NCI-H345 treated with DMSO at 0.1 percent for 48 hours (cell line): ENCODE measurements at regions not wholly inside any gene's neighbourhood (a gene's known extent, or its start where the extent isn't known, plus 50 kb on each side); places are given as distances from the start of the nearest gene placed in this dataset.
"Not testable (repeated sequence)": the region's sequence is repeated elsewhere in the genome, so short reads cannot be mapped to it uniquely, and the experiment has no call there.

ENCODE experiments used
- DNase-seq: peaks from one replicate; lab custom pipeline; 2025; ENCODE audit not compliant: unreplicated experiment; lab: John Stamatoyannopoulos, UW

DNA sequence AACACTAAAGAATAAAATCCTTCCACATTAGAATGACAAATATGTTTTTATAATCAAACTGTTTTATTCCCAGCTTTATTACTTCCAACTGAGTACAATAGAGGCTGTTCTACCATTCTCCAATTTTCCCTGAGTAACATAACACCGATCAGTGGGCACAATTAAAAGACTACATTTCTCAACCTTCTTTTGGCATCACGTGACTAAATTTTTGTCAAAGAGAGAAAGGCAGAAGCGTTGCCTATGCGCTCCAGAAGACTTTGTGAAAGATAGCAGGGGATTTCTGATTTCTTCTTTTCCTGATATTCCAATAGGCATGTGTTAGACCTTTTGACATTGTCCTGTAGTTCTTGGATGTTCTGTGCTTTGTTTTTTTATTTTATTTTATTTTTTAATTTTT is 1705.6 kb upstream of the PCDH7 start:
- DNase-seq, result no peak

DNA sequence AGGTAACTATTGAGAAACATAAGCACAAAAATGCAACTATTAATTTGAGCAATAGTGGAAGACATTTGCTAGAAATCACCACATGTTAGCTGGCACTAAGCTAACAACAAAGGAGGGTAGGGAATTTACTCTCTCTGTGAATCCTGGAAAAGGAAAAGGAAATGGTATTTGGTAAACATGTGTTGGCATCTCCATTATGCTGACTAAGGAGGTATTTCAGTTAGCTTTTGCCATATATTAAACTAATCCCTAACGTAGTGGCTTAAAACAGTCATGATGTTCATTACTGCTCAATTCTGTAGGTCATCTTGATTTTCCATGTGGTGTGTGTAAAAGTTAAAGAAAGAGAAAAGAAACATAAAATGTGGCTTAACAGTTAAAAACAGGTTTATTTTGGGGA is 1686.5 kb upstream of the PCDH7 start:
- DNase-seq, result no peak

DNA sequence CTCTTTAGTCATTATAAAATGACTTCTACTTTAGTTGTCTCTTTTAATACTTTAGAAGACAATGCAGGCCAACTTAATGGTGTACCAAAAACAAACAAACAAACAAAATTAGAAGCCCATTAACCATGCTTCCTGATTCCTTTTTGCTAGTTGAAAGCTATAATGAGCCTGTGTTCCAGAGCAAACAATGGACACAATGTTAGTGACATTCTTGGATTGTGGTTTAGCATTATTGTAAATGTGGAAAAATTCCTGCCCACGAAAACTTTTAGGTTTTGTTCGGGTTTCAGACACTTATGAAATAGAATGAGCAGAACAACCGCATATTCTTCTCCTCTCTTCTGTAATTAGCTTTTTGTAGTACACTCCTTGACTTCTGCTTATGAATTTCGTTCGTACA is 1682.7 kb upstream of the PCDH7 start:
- no peak for DNase-seq

DNA sequence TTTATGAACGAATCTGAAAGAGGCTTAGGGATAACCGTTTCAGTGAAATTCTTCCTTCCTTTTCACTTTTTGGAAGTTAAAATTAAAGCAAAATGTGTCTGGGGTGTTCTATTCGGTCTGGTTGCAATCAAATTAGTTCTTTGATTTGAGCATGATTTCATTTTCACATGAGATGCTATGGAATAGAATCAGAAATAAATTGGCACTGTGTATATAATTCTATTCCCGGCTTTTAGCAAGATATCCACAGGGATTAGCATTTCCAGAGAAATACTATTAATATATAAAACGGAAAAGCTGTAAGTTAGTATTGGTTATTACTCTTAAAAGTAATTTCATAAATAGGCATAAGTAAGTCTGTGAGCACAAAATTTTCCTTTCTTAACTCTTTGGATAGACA is 1676.8 kb upstream of the PCDH7 start:
- no peak for DNase-seq

DNA sequence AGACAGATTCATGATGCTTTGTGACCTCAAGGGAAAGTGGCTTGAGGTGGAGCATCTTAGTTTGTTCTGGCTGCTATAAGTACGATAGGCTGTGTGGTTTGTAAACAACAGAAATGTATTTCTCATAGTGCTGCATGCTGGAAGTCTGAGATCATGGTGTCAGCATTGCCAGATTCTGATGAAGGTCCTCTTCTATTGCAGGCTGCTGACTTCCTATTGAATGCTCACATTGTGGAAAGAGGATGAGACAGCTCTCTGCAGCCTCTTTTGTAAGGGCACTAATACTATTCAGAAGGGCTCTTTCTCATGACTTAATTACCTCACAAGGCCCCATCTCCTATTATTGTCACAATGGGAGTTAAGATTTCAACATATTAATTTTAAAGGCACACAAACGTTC is 1674.0 kb upstream of the PCDH7 start:
- DNase-seq, result no peak

DNA sequence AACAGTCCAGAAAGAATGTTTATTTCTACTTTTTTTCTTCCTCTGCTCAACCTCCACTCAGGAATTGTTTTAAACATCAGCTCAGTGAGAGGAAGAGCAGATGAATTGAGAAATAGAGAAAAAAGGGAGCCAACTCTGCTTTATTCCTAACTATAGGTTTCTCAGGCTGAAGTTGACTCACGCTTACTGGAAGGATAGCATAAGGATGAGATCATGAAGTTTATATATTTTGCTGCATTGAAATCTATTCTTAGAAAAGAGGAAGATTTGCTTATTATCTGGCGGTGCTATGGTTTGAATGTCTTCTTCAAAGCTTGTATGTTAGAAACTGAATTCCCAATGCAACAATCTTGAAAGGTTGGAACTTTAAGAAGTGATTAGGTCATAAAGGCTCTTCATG is 1673.4 kb upstream of the PCDH7 start:
- no peak for DNase-seq

DNA sequence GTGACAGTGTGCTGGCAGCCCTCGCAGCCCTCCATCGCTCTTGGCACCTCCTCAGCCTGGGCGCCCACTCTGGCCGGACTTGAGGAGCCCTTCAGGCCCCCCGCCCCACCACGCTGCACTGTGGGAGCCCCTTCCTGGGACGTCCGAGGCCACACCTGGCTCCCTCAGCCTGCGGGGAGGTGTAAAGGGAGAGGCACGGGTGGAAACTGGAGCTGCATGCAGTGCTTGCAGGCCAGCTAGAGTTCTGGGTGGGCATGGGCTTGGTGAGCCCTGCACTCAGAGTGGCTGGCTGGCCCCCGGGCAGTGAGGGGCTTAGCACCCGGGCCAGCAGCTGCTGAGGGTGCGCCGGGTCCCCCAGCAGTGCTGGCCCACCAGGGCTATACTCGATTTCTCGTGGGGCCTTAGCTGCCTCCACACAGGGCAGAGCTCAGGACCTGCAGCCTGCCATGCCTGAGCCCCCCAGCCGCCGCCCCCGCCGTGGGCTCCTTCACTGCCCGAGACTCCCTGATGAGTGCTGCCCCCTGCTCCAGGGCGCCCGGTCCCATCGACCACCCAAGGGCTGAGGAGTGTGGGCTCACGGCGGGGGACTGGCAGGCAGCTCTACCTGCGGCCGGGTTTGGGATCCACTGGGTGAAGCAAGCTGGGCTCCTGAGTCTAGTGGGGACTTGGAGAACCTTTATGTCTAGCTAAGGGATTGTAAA is 1672.7 kb upstream of the PCDH7 start:
- no peak for DNase-seq

DNA sequence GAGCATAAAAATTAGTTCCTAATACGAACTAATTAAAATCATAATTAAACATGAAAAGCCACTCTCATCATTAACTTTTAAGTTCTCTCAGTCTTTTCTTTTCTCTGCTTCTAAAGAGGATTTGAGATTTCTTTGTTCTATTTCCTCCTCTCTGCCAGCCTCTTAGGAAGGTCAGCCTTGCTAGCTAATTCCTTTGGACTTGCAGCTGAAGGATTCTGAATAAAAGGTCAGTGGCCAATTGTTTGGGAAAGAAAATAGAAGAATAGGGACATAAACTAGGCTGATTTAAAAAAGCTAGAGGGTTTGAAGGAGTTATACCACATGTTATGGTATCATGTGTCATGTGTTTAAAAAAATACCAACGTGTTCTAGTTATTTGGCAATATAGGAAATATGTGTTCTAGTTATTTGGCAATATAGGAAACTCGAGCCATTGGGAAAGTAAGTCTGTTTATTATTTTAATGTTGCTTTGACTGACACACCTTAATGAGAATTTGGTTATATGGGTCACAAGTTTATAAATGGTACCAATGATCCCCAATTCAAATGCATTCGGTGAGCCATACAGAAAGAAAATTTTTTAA is 1668.7 kb upstream of the PCDH7 start:
- no peak for DNase-seq

DNA sequence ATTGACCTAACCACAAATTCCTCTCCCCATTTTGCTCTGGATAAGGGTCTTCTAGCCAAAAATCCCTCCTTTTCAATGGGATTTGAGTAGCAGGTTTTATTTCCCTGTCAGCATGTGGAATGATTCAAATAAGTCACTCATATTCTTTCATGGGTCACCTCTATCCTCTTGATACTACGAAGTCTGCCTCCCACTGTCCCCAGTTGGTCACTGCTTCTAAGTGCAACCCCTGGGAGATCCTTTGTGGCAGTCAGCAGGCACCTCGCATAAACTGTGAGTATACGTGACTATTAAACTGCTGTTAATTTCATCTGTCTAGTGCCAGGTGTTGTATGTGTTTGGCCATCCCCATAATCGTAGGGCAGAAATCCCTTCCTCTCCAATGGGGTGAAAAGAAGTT is 1667.9 kb upstream of the PCDH7 start:
- no peak for DNase-seq

DNA sequence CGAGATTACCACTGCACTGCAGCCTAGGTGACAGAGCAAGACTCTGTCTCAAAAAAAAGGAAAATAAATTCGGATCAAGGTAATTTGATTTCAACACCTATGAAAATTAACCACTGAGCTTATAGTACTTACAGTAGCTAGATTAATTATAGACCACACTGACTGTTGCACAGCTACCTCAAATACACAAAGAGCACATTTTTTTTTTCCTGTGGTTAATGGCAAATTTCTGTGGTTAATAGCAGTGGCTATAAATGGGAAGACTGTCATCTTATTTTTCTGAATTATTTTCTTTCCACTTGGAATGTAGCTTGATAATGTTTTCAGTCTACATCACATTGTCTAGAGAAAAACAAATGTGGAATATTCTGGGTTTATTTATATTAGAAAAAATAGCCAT is 1661.6 kb upstream of the PCDH7 start:
- DNase-seq, result no peak

DNA sequence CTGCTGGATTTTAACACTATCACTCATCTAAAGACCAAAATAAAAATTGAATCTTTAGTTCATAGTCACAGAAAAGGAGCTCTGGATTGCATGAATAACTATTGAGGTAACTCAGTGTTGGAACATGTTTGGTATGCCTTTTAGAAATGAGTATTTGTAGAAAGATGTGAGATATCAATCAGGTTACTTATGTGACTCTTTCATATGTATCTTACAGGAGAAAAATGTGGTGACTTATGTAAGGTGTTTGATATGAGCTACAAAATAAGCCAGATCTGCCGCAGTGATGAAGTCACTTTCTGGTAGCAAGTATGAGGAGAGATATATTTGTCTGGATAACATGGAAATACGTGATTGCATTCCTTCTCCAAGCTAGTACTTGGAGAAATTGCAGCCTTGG is 1653.3 kb upstream of the PCDH7 start:
- no peak for DNase-seq

DNA sequence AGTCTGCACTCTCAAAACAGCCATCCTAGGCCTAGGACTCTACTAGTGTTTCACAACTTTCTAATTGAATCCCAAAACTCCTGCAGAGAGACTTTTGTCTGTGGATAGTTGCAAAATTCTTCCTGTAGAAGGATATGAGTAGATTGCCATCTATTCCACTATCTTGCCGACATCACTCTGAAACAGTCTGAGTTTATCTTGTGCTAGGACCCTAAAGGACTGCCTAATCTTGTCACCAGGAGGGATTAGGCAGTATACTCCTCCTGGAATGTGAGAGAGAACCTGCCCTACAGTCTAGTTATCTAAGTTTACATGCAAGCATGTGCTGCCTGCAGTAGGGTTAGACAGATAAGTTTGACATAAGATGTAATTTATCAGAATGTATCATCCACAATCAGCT is 1646.6 kb upstream of the PCDH7 start:
- DNase-seq, result no peak

DNA sequence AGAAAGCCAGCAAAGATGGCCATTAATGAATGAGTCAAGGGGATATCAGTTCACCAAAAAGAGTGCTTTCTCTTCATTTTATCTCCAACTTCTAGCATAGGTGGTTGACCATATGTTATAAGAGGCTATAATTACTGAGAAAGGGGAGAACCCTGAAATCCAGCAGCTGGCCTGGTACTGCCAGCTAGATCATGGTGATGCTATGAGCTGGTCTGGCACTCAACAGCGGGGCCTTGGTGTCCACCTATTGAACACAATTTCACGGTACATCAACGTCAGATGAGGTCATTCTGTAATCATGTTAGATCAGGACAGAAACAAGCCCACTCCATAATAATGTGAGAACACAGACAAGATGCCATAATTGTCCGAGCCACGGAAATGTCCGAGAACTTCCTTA is 1644.8 kb upstream of the PCDH7 start:
- no peak for DNase-seq

DNA sequence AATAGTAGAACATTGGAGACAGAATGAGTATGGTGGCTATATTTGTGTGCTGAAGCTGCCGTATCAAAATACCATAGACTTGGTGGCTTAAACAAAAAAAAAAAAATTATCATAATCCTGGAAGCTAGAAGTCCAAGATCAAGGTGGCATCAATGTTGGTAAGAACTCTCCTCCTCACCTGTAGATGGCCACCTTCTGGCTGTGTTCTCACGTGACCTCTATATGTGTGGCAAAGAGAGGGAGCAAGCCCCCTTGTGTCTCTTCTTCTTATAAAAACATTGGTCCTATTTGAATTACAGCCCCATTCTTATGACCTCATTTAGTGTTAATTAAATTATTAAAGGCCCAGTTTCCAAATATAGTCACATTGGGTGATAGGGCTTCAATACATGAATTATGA is 1640.9 kb upstream of the PCDH7 start:
- no peak for DNase-seq

DNA sequence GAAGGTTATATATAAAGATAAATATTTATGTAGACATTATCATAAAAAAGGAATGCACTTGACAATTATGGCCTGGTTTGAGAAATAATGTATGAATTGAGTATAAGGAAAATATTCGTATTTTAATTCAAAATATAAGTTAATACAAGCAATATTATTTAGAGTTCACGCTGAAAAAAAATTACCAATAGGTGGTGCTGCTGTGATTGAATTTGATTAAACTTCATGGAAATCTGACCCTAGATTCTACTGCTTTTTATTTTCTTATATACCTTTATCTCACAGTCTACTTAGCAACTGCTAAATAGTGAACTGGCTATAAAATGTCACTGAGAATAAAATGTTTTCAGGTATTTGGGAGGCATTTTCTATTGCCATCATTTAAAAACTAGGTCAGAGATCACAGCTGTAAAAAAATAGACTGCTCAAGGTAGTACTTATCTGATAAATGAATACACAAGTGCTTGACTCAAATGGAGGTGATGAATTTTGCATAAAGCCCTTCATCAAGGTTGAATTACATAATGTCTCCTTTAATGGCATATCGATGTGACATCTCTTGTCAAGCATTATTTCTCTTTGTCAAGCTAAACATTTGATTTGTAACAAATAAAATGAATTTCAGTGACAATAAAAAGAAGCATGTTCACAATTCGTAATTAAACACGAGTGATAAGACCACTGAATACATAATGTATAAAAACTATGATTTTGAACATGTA is 1638.8 kb upstream of the PCDH7 start:
- DNase-seq, result no peak

DNA sequence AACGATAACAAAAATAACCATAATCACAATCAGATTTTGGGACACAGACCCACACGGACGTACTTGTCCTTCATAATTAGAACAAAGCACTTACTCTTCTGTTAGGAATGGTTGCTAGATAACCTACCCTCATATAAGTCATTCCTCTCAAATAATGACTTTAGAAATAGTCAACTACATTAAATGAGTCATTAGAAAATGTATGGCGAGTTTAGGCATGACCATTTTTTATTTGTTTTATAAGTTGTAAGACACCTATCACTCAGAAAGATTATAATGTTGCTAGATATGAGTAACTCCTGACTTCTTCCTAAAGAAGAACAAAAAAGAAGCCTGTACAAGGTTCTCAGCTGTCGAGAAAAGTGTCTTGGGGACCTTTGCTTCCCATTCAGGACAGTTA is 1637.5 kb upstream of the PCDH7 start:
- no peak for DNase-seq

DNA sequence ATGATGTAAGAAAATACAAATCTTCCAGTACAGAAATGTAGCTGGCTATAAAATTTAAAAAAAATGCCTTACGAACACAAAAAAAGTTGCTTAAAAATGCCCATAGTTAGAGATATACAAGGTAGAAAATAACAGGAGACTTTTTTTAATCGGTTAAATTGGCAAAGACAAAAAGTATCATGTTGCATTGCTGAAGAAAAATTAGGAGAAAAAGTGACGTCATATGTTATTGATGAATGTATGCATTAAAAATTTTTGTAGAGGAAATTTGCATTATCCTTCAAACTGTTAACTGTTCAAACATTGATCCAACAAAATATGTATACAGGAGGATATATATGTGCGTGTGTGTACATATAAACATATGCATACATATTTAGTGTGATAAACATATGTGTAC is 1634.4 kb upstream of the PCDH7 start:
- DNase-seq, result no peak

DNA sequence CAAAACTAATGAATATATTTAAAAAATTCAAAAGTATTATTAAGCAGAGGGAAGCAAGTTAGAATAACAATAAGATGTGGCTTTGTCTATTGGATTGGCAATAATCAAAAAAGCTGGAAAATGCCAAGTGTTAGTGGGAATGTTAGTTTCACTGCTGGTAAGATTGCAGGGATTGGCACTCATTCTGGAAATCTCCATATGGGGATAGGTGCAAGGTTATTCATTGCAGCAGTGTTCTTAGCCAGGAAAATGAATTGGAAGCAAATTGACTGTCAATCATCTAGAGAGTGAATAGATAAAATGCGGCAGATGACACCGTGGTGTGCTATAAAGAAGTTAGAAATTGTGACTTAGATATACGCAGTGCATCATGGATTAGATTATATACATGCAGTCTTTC is 1615.5 kb upstream of the PCDH7 start:
- DNase-seq, result no peak

DNA sequence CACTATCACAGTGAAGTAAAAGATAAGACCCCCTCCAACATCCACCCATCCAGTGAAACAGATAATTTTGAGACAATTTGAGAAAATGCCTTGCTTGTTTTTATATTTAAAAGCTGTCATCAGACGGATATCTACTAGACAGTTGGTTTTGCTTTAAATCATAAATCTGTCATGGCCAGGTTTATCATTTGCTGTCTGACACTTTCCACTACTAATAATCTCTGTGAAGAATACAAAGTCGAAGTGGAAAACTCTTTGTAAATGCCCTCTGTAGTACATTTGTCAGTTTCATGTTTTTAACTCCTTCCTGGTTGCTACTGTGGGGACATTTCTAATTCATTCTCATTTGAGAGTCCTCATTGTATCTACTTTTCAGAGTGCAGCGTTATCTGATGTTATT is 1606.2 kb upstream of the PCDH7 start:
- no peak for DNase-seq

DNA sequence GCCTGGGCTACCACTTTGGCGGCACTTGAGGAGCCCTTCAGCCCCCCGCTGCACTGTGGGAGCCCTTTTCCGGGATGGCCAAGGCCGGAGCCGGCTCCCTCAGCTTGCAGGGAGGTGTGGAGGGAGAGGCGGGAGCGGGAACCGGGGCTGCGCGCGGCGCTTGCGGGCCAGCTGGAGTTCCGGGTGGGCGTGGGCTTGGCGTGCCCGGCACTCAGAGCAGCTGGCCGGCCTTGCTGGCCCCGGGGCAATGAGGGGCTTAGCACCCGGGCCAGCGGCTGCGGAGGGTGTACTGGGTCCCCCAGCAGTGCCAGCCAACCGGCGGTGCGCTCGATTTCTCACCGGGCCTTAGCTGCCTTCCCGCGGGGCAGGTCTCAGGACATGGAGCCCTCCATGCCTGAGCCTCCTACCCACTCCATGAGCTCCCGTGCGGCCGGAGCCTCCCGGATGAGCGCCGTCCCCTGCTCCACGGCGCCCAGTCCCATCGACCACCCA is 1602.9 kb upstream of the PCDH7 start:
- DNase-seq, result not testable (repeated sequence)

DNA sequence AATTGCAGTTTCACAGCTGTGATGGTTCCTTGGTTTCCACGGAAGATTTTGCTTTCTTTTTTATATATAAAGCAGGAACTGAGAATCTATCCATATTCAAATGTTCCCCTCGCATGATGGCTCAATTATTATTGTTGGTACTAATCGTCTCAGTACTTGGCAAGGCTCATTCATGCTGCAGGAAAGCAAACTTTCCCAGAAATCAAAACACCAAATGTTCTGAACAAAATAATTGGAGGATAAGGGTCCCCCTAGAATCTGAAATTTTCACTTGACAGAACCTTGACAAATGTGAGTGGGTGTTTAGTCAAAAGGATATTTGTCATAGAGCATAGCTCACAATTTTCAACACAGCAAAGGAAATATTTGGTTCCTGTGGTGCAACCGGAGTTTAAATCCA is 1598.6 kb upstream of the PCDH7 start:
- no peak for DNase-seq

DNA sequence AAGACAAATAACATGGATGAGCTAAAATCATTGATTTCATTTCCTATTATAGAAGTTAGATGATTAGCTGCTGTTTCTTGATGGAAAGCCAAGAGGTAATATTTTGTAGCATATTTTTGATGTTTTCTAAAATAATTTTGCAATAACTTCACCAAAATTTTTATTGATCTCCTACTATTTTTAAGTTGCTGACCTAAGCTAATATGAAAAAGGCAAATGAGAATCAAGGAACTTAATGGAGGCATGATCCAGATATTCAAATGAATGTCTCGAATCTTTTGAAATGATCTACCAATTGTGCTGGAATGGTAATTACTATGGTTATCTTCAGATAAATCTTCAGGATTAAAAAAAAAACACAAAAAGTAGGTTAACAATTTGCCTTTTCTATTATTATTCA is 1591.4 kb upstream of the PCDH7 start:
- no peak for DNase-seq
